ENCODE measurements at regions not wholly inside any gene's neighbourhood (a gene's known extent, or its start where the extent isn't known, plus 50 kb on each side); places are given as distances from the start of the nearest gene placed in this dataset.
"Not testable (repeated sequence)": the region's sequence is repeated elsewhere in the genome, so short reads cannot be mapped to it uniquely, and the experiment has no call there.

DNA sequence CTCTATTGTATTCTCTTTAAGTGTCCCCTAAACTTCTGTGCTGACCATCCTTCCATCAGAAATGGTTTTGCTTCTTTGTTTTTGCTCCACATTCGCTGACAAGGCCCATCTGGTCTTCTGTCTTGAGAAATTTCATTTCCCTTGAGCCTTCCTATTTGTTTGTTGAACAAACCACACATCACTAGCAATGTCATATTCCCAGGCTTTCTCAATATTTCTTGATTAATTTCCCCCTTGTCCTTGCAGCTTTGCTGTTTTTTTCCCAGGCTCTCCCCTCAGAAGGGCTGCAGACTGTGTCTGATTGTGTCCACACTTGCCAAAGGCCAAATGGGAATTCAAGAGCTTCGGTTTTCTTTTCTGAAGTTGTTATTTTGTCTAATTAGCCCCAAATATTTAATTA lies 158.9 kb downstream of the MID1IP1 start:
- Histone ChIP-seq H3K4me3 (no peak overlapping the region), H3K36me3 (no peaks in the 10 kb centered on the region), H3K27me3 (peaks cover 0 to 5% (median 0%) of the 10 kb centered on the region in 7 donors), H3K4me1 (peaks cover 0 to 9% (median 0%) of the 10 kb centered on the region in 9 donors), H3K9me3 (peaks cover 0 to 12% (median 0%) of the 10 kb centered on the region in 11 donors), H3K27ac (peak overlapping the region in 5 of 10 donors; percentile 6 to 64 (median 27))
- TF ChIP-seq, protein P1, sequence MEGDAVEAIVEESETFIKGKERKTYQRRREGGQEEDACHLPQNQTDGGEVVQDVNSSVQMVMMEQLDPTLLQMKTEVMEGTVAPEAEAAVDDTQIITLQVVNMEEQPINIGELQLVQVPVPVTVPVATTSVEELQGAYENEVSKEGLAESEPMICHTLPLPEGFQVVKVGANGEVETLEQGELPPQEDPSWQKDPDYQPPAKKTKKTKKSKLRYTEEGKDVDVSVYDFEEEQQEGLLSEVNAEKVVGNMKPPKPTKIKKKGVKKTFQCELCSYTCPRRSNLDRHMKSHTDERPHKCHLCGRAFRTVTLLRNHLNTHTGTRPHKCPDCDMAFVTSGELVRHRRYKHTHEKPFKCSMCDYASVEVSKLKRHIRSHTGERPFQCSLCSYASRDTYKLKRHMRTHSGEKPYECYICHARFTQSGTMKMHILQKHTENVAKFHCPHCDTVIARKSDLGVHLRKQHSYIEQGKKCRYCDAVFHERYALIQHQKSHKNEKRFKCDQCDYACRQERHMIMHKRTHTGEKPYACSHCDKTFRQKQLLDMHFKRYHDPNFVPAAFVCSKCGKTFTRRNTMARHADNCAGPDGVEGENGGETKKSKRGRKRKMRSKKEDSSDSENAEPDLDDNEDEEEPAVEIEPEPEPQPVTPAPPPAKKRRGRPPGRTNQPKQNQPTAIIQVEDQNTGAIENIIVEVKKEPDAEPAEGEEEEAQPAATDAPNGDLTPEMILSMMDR (IDR thresholded peaks at IDR 0.05): no peak
- DNase-seq (peak in 1 of 2 donors; percentile 9), ATAC-seq (peak in 7 of 8 donors; percentile 37 to 88 (median 58))
- 52 to 71% methylated on average over 2 of the region's 2 CpGs for WGBS, 2 donors
- intact Hi-C loops (cut with DNase I): no loop called here

DNA sequence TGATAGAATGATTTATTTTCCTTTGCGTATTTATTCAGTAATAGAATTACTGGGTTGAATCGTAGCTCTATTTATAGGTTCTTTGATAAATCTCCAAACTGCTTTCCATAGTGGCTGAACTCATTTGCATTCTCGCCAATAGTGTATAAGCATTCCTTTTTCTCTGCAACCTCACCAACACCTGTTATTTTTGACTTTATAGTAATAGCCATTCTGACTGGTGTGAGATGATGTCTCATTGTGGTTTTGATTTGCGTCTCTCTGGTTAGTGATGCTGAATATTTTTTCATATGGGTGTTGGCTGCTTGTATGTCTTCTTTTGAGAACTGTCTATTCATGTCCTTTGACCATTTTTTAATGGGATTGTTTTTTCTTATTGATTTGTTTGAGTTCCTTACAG lies 160.7 kb downstream of the MID1IP1 start:
- DNase-seq (no peak), ATAC-seq (no peak)
- Histone ChIP-seq H3K27ac (no peak overlapping the region), H3K36me3 (no peaks in the 10 kb centered on the region), H3K27me3 (peaks cover 0 to 5% (median 0%) of the 10 kb centered on the region in 7 donors), H3K4me1 (peaks cover 0 to 9% (median 0%) of the 10 kb centered on the region in 9 donors), H3K4me3 (no peak overlapping the region), H3K9me3 (peaks cover 0 to 12% (median 0%) of the 10 kb centered on the region in 11 donors)
- intact Hi-C loops (cut with DNase I): no loop called here
- 93 to 94% methylated on average over 4 of the region's 4 CpGs for WGBS, 2 donors
- TF ChIP-seq, protein P1 (IDR thresholded peaks at IDR 0.05): no peak

DNA sequence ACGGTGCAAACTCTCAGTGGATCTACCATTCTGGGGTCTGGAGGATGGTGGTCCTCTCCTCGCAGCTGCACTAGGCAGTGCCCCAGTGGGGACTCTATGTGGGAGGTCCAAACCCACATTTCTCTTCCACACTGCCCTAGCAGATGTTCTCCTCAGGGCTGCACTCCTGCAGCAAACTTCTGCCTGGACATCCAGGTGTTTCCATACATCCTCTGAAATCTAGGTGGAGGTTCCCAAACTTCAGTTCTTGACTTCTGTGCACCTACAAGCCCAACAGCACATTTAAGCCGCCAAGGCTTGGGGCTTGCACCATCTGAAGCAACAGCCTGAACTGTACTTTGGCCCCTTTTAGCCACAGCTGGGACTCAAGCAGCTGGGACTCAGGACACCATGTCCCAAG lies 162.0 kb downstream of the MID1IP1 start:
- WGBS, 2 donors: 95 to 98% methylated on average over 3 of the region's 3 CpGs
- DNase-seq; intact Hi-C loops (cut with DNase I); H3K36me3 ChIP-seq; H3K4me3 ChIP-seq; H3K4me1 ChIP-seq; ATAC-seq; H3K27me3 ChIP-seq; H3K27ac ChIP-seq: not testable (repeated sequence)
- H3K9me3 ChIP-seq: peaks cover 0 to 12% (median 0%) of the 10 kb centered on the region in 11 donors

- WGBS, 2 donors: 54 to 70% methylated on average over 6 of the region's 6 CpGs
Measured at GRCh38 chrX:38965888-38966287, 164.6 kb downstream of the MID1IP1 start.

More at GRCh38 chrX:38965888-38966287, 164.6 kb downstream of the MID1IP1 start:
- intact Hi-C loops (cut with DNase I): no loop called here
- Histone ChIP-seq H3K36me3 (no peaks in the 10 kb centered on the region), H3K4me1 (peaks cover 0 to 10% (median 0%) of the 10 kb centered on the region in 9 donors), H3K9me3 (peaks cover 0 to 17% (median 0%) of the 10 kb centered on the region in 11 donors), H3K4me3 (no peak overlapping the region), H3K27ac (no peak overlapping the region), H3K27me3 (peaks cover 0 to 7% (median 0%) of the 10 kb centered on the region in 7 donors)
- ATAC-seq (no peak), DNase-seq (no peak)
- TF ChIP-seq, protein P1 (IDR thresholded peaks at IDR 0.05): no peak

All from heart right ventricle (tissue), 16 donors.